GM19372 (cell line): ENCODE measurements at regions not wholly inside any gene's neighbourhood (a gene's known extent, or its start where the extent isn't known, plus 50 kb on each side); places are given as distances from the start of the nearest gene placed in this dataset.
"Not testable (repeated sequence)": the region's sequence is repeated elsewhere in the genome, so short reads cannot be mapped to it uniquely, and the experiment has no call there.

Experiments
- ATAC-seq: cut with Tn5 transposase; IDR thresholded peaks from one replicate; pipeline ENCODE4 v1.9.1; 2021; ENCODE audit warnings: mild to moderate bottlenecking, low read depth, moderate library complexity; ENCODE audit not compliant: unreplicated experiment

DNA sequence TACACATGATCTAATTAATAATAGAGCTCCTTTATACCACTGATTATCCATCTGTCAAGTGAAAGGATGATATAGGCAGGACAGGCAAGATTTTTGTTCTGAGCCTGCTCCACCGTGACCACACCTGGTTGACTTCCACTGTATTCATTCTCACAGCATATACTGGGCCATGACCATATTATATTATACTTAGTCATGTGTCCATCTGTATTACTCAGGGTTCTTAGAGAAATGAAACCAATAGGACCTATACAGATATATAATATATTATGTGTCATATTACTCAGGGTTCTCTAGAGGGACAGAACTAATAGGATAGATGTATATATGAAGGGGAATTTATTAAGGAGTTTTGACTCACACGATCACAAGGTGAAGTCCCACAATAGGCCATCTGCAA, 675.1 kb downstream of the GRXCR1 start:
- ATAC-seq: no peak

DNA sequence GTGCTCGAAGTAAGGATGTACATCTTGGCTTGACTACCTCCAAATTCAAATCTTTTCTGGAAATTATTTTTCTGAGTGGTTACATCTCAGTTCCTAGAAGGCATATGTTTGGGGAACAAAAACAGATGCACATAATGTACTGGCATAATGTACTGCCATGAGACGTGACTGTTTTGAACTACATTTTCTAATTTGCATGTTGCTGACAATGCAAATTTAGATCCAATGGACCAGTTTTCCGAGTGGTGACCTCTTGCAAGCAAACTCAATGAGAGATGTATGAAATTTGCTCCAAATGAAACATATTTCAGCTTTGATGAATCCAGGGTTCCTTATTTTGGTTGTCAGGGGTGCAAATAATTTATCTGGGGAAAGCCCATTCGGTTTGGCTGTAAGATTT, 694.3 kb downstream of the GRXCR1 start:
- no peak for ATAC-seq

DNA sequence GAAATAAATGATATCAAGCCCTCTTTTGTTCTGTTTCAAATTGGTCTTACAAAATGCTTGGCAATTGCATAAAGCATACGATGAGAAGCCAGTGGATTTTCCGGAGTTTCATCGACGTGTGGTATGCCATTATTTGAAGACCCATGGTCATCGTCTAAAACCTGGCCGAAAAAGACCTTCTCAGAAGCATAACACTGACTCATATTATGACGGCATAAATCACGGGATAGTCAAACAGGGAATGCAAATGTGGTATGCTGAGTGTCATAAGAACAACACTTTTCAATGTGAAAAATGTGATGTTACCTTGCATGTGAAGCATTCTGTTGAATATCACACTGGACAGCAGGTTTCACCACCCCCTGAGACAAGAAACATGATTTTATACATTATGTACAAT, 695.2 kb downstream of the GRXCR1 start:
- no peak for ATAC-seq

DNA sequence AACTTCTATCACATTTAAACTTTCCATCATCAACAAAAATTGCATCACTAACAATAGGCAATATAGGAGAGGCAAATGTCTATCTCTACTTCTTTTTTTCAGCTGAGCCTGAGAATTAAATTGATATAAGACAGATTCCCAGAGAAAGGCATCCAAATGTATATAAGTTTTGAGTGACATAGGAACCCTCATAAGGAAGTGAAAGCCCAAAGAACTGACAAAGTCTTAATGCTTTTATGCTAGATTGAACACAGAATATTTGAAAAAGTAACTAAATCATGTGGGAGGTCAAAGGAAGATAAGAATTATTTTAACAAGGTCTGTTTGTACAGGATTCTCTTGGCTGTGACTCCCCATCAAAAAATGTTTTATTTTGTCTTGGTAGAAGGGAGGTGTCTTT, 714.9 kb downstream of the GRXCR1 start:
- no peak for ATAC-seq

DNA sequence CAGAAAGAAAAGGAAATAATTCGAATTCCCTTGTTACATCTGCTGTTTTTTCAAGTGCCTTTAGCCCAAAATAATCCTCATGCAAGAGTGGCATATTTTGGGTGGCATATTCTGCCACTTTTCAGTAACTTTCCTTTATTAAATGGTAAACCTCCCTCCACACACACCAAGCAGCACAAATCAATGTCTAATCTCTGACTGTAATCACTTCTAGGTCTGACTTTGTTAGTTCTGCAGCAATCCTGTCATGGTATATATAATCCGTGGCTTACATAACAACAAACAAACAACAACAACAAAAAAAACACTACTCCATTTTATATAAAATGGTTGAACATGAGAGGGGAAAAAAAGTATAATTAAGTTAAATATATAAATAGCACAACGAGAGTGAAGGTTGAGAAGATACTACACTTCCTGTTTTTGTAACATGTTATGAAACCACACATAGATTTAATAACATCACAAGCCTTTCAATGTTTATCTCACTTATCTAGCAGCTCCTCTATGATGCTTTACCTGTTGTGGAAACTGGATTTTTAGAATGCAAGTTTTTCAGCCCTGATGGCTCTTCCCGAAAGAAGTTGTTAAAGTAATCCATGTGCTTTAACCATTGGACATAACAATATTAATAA, 715.4 kb downstream of the GRXCR1 start:
- no peak for ATAC-seq

DNA sequence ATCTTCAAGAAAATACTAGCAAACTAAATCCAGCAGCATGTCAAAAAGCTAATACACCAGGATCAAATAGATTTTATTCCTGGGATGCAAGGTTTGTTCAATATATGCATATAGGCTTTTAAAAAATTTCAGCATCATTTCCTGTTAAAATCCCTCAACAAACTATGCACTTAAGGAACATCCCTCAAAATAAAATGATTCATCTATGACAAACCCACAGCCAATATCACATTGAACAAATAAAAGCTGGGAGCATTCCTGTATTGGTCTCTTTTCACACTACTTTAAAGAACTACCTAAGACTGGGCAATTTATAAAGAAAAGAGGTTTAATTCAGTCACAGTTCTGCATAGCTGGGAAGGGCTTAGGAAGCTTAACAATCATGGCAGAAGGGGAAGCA, 726.7 kb downstream of the GRXCR1 start:
- no peak for ATAC-seq

DNA sequence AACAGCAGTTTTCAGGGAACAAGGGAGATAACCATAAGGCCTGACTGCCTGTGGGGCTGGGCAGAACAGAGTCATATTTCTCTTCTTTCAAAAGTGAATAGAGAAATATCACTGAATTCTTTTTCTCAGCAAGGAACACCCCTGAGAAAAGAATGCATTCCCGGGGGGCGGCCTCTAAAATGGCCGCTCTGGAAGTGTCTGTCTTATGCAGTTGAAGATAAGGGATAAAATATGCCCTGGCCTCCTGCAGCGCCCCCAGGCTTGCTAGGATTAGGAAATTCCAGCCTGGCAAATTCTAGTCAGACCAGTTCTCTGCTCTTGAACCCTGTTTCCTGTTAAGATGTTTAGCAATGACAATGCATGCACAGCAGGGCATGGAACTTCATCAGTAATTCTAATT, 745.4 kb downstream of the GRXCR1 start:
- ATAC-seq: not testable (repeated sequence)

DNA sequence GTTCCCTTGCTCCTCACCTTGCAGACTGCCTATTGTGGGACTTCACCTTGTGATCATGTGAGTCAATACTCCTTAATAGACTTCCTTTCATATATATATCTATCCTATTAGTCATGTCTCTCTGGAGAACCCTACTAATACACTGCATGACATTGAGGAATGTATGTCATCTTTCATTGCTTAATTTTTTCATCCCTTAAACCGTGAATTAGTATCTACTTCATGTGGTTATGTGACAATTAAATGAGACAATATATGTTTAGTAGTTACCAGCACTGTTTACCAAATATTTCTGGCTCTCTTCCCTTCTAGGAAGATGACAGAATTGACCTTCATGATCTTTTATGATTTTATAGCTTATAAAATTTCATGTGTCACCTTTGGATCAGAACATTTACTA, 759.5 kb downstream of the GRXCR1 start:
- no peak for ATAC-seq

DNA sequence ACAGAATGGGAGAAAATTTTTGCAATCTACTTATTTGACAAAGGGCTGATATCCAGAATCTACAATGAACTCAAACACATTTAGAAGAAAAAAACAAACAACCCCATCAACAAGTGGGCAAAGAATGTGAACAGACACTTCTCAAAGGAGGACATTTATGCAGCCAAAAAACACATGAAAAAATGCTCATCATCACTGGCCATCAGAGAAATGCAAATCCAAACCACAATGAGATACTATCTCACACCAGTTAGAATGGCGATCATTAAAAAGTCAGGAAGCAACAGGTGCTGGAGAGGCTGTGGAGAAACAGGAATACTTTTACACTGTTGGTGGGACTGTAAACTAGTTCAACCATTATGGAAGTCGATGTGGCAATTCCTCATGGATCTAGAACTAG, 767.0 kb downstream of the GRXCR1 start:
- not testable (repeated sequence) for ATAC-seq

DNA sequence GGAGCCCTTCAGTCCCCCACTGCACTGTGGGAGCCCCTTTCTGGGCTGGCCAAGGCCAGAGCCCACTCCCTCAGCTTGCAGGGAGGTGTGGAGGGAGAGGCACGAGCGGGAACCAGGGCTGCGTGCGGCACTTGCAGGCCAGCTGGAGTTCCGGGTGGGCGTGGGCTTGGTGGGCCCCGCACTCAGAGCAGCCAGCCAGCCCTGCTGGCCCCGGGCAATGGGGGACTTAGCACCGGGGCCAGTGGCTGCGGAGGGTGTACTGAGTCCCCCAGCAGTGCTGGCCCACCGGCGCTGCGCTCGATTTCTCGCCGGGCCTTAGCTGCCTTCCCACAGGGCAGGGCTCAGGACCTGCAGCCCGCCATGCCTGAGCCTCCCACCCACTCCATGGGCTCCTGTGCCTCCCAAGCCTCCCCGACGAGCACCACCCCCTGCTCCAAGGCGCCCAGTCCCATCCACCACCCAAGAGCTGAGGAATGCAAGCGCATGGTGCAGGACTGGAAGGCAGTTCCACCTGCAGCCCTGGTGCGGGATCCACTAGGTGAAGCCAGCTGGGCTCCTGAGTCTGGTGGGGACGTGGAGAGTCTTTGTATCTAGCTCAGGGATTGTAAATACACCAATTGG, 776.2 kb downstream of the KCTD8 start:
- not testable (repeated sequence) for ATAC-seq

DNA sequence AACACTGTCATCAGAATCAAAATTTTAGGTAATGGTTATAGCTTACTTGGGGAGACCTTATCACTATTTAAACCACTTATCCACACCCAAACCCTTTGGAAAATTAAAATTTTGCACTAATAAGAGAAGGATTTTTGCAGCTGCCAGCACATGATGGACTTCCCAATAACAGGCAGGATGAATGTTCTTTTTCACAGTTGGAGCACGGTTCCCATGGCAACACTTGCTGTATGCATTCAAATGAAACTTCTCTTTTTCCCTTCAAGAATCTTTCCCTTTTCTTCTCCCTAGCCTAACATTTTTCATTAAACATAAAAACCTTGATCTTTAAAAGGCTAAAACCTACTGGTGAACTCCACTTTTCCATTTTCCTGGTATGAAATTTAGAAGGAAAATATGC, 768.2 kb downstream of the KCTD8 start:
- ATAC-seq: no peak

DNA sequence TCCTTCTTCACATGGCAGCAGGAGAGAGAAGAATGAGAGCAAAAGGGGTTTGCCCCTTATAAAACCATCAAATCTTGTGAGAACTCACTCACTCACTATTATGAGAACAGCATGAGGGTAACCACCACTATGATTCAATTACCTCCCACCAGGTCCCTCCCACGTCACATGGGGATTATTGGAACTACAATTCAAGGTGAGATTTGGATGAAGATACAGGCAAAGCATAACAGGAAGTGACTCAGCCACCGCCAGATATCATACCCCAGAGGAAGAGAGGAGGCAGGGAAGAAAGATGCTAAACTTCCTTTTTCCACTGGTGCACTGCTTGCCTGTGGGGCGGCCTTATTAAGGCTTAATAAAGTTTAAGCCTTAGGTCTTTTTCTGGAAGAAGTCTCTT, 766.1 kb downstream of the KCTD8 start:
- no peak for ATAC-seq

DNA sequence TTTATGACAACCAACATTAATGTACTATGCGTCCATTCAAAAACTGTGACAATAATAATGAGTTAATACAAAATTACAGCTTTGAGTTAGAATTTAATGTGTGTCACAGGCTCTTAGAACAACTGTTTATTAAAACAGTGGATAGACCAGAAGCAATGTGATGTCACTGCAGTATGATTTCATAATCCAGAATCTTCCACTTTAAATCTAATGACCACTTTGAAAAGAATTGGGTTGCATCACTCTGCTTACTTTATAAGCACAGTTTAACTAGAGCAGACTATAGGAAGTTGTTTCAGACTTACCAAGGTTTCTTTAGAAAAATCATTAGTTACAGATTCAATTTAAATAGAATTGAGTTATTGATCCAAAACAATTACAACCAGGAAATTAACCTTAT, 758.5 kb downstream of the KCTD8 start:
- no peak for ATAC-seq

DNA sequence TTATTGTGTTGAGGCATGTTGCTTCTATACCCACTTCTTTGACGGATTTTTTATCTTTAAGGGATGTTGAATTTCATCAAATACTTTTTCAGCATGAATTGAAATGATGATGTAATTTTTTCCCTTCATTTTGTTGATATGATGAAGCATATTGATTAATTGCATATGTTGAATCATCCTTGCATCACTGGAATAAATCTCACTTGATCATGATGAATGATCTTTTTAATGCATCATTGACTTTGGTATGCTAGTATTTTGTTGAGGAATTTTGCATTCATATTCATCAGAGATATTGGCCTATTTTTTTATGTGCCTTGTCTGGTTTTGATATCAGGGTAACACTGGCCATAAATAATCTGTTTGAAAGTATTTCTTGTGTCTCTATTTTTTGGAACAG, 754.7 kb downstream of the KCTD8 start:
- no peak for ATAC-seq

DNA sequence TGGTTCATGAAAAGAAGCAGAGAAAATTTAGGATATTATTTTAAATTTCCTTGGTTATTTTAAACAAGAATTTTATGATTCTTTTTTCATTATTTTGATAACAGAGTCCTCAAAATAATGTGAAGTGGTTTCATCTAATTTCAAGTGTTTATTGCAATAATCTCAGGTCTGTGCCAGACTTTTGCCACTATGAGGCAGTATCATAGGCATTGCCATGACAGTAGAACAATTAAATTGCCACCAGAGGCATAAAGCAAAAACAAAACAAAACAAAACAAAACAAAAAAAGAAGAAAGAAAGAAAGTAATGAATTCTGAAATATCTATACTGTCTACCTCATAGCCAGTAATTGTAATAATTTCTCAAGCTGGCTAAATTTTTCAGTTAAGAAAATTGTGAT, 739.2 kb downstream of the KCTD8 start:
- ATAC-seq: no peak

DNA sequence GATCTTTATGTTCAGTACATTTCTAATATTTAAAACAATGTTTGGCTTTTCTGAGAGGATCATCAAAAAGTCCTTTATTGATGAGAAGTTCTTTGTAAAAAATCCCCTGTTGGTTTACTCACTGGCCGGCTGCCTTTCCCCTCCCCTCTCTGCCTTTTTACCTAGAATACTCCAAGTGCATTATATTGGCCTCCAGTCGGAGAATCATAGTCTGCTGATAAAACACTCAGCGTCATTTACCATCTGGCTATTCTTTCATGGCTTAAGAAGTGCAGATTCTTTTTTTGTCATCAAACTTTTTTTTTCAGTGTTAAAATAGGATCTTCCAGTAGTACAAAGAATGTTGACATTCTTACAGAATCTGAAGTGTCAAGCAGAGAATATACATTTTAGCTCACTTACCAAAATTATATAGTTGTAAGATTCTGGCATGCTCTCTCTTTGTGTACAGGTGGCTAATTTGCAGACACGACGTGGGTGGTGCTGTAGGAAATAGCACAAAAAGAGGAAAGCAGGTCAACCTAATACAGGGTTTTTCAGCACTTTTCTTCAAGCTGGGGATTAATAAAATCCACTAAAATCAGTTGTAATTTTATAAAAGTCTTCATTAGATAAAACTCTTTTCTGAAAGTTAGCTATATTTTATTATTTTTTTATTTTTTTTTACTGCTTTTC, 731.8 kb downstream of the KCTD8 start:
- ATAC-seq: no peak

DNA sequence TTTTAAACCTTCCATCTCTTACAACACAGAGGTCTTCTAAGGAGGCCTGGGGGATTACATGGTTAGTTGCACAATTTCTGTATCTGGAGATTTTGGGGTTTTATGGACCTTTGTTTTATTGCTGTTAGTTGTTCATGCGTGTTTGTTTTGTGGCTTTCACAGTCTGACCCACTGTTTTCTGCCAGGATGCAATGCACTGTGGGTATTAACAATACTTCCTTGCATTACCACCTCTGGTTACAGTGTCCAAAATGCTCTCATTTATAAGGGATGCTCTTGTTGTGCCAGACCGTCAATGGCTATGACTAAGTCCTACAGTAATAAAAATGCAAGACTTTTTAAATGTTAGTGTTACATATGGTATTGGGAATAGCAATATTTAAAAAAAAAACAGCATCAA, 730.2 kb downstream of the KCTD8 start:
- no peak for ATAC-seq

DNA sequence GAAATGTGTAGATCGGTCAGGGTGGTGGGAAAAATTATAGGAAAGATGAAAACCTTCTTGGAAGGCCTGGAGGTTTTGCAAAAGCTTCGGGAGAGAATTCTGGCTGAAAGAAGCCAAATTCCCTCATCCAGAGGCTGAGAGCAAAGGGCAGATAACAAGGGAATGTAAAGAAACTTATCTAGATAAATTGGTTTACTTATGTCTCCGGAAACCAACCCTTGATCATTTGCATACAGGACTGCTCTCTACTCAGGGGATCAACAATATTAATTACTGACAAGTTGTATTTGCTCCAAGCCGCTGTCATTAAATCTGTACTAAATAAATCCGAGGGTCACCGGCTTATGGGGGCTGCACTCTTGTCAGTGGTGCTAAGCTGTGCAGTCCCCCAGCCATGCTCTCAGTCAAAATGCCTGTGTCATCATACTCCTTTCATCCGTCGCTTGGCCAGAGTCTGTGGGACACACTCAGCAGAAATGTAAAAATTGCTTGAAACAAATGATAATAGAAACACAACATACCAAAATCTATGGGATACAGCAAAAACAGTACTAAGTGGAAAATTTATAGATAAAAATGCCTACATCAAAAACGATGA, 715.7 kb downstream of the KCTD8 start:
- no peak for ATAC-seq

DNA sequence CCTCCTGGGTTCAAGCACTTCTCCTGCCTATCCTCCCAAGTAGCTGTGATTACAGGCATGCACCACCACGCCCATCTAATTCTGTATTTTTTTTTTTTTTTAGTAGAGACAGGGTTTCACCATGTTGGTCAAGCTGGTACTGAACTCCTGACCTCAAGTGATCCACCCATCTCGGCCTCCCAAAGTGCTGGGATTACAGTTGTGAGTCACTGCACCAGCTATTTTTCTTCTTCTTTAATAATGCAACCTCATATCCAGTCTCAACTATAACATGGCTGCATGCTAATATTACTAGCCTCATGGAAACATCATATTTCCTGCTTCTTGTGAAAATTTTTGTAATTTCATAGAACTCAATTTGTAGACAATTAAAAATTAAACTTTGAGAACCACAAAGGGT, 706.5 kb downstream of the KCTD8 start:
- ATAC-seq: no peak

DNA sequence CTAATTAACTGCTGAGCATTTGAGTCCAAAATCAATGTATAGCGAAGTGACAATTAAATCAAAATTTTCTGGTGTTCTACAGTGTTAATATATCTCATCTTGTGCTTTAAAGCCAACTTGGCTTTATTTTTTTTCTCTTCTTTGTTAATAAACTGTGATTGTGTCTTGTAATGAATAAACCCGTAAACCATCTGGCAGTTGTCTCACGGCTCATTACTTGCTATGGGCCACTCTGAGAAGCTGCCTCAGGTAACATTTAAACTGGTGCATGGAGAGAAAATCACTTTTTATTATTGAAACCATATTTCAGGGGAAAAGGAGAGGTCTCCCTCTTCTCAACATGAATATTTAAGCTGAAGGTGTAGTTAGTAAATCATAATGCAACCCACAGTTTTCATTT, 694.0 kb downstream of the KCTD8 start:
- no peak for ATAC-seq

DNA sequence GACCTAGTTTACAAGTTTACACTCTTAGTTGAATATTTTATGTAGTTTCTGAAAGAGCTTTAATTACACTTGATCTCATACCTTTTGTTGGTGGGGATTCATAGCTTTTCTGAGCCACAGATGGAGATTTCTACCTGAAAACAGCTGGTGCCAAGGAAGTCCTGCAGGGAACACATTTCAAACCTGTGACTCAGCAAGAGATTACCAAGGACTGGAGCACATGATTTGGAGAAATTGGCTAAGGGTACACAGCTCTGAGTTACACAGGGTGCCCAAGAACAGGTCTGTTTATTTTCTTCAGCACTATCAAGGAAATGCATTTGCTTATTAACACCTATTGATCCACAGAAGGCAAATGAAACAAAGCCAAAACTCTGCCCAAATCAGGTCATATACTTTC, 691.5 kb downstream of the KCTD8 start:
- ATAC-seq: no peak

DNA sequence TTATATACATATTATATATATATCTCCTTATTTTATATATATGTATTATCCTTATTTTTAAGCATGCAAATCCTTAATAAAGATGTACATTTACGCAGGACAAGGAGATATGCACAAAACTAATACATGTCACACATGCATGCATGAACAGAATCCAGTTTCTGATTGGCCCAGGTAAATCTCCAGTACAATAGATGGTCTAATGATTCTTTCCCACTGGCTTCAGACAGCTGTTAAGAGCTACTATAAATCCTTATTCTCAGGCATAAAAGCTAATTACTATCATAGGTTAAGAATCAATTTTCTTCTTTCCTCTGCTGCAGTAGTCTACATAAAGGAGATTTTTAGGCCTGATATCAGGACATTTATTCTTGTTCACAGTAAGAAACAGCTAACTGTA, 689.8 kb downstream of the KCTD8 start:
- no peak for ATAC-seq
